Parathyroid adenoma (tissue), 2 donors: ENCODE measurements at regions not wholly inside any gene's neighbourhood (a gene's known extent, or its start where the extent isn't known, plus 50 kb on each side); places are given as distances from the start of the nearest gene placed in this dataset.

Experiments used
- H2AFZ ChIP-seq: fragments of 300-600 bp; sonication (generic); one replicate; pipeline ENCODE4 v1.7.0; 2017; ENCODE audit warnings: antibody characterized with exemption, mild to moderate bottlenecking
- H3K27ac ChIP-seq: fragments of 300-600 bp; sonication (generic); one replicate; pipeline ENCODE4 v1.7.0; 2017
- H3K27me3 ChIP-seq: fragments of 300-600 bp; sonication (generic); one replicate; pipeline ENCODE4 v1.7.0; 2017; ENCODE audit warnings: low read length; ENCODE audit not compliant: control insufficient read depth, insufficient read depth
- H3K36me3 ChIP-seq: fragments of 300-600 bp; sonication (generic); one replicate; pipeline ENCODE4 v1.7.0; 2017; ENCODE audit warnings: low read length; ENCODE audit not compliant: control insufficient read depth, insufficient read depth
- H3K4me1 ChIP-seq: fragments of 300-600 bp; sonication (generic); one replicate; pipeline ENCODE4 v1.7.0; 2017; ENCODE audit warnings: control low read depth
- H3K4me2 ChIP-seq: fragments of 300-600 bp; sonication (generic); one replicate; pipeline ENCODE4 v1.7.0; 2017; ENCODE audit warnings: low read length
- H3K4me3 ChIP-seq: fragments of 300-600 bp; sonication (generic); one replicate; pipeline ENCODE4 v1.7.0; 2017; ENCODE audit warnings: low read depth, low read length
- H3K79me2 ChIP-seq: fragments of 300-600 bp; sonication (generic); one replicate; pipeline ENCODE4 v1.7.0; 2017; ENCODE audit warnings: control low read depth
- H3K9ac ChIP-seq: fragments of 300-600 bp; sonication (generic); one replicate; pipeline ENCODE4 v1.7.0; 2017; ENCODE audit warnings: mild to moderate bottlenecking
- H3K9me3 ChIP-seq: fragments of 300-600 bp; sonication (generic); one replicate; pipeline ENCODE4 v1.7.0; 2017; ENCODE audit warnings: low read length; ENCODE audit not compliant: control insufficient read depth
- CTCF ChIP-seq: fragments of 300-600 bp; sonication (generic); IDR thresholded peaks from one replicate; pipeline ENCODE4 v1.7.0; 2017; ENCODE audit warnings: antibody characterized with exemption, mild to moderate bottlenecking
- donor health status: primary hyperparathyroidism.

- Histone ChIP-seq H3K4me2 (no peak overlapping the region), H3K36me3 (no peaks in the 10 kb centered on the region), H3K27me3 (no peaks in the 10 kb centered on the region), H3K27ac (no peak overlapping the region), H3K4me3 (no peak overlapping the region), H3K9ac (no peak overlapping the region), H3K9me3 (no peaks in the 10 kb centered on the region), H3K79me2 (no peaks in the 10 kb centered on the region), H2AFZ (no peak overlapping the region), H3K4me1 (no peaks in the 10 kb centered on the region)
- no peak for TF ChIP-seq CTCF
Observed at GRCh38 chr4:19510993-19511392, 740.7 kb upstream of the SLIT2 start.

- no peak overlapping the region for H3K27ac ChIP-seq
- no peak overlapping the region for H3K4me3 ChIP-seq
- H3K4me2 ChIP-seq, result no peak overlapping the region
- no peaks in the 10 kb centered on the region for H3K36me3 ChIP-seq
- no peak overlapping the region for H3K9ac ChIP-seq
- H3K79me2 ChIP-seq, result no peaks in the 10 kb centered on the region
- H3K27me3 ChIP-seq, result no peaks in the 10 kb centered on the region
- H3K9me3 ChIP-seq, result no peaks in the 10 kb centered on the region
- no peak for TF ChIP-seq CTCF
- H2AFZ ChIP-seq, result no peak overlapping the region
- no peaks in the 10 kb centered on the region for H3K4me1 ChIP-seq
Observed at GRCh38 chr4:19508442-19508841, 743.3 kb upstream of the SLIT2 start.

- H3K9me3 ChIP-seq, result no peaks in the 10 kb centered on the region
- H3K79me2 ChIP-seq, result no peaks in the 10 kb centered on the region
- H3K9ac ChIP-seq, result no peak overlapping the region
- no peak overlapping the region for H3K4me2 ChIP-seq
- H3K27me3 ChIP-seq, result no peaks in the 10 kb centered on the region
- H3K4me1 ChIP-seq, result no peaks in the 10 kb centered on the region
- TF ChIP-seq CTCF, result no peak
- H3K4me3 ChIP-seq, result no peak overlapping the region
- no peak overlapping the region for H3K27ac ChIP-seq
- H3K36me3 ChIP-seq, result no peaks in the 10 kb centered on the region
- no peak overlapping the region for H2AFZ ChIP-seq
Observed at GRCh38 chr4:19497705-19498104, 754.0 kb upstream of the SLIT2 start.

GRCh38 chr4:19496756-19497155, 754.9 kb upstream of the SLIT2 start:
- Histone ChIP-seq H3K79me2 (no peaks in the 10 kb centered on the region), H2AFZ (no peak overlapping the region), H3K4me3 (no peak overlapping the region), H3K9me3 (no peaks in the 10 kb centered on the region), H3K4me2 (no peak overlapping the region), H3K9ac (no peak overlapping the region), H3K27me3 (no peaks in the 10 kb centered on the region), H3K36me3 (no peaks in the 10 kb centered on the region), H3K4me1 (no peaks in the 10 kb centered on the region), H3K27ac (no peak overlapping the region)
- TF ChIP-seq CTCF, result no peak

GRCh38 chr4:19494961-19495360, 756.7 kb upstream of the SLIT2 start:
- no peaks in the 10 kb centered on the region for H3K27me3 ChIP-seq
- H2AFZ ChIP-seq, result no peak overlapping the region
- no peaks in the 10 kb centered on the region for H3K36me3 ChIP-seq
- no peak overlapping the region for H3K27ac ChIP-seq
- H3K79me2 ChIP-seq, result no peaks in the 10 kb centered on the region
- H3K4me3 ChIP-seq, result no peak overlapping the region
- H3K4me1 ChIP-seq, result no peaks in the 10 kb centered on the region
- H3K4me2 ChIP-seq, result no peak overlapping the region
- no peak for TF ChIP-seq CTCF
- H3K9ac ChIP-seq, result no peak overlapping the region
- H3K9me3 ChIP-seq, result no peaks in the 10 kb centered on the region
